ENCODE measurements at regions not wholly inside any gene's neighbourhood (a gene's known extent, or its start where the extent isn't known, plus 50 kb on each side); places are given as distances from the start of the nearest gene placed in this dataset.

GRCh38 chr4:126794363-126794762 is 838.4 kb upstream of the INTU start:
- Histone ChIP-seq H3F3A (ENCODE audit: insufficient read depth, low read length) (no peaks in the 10 kb centered on the region), H3K36me3 (replicated peaks; ENCODE audit: insufficient read depth, low read length) (no peaks in the 10 kb centered on the region), H3K27me3 (replicated peaks; ENCODE audit: insufficient read depth, low read length) (no peaks in the 10 kb centered on the region), H3K4me3 (ENCODE audit: low read length) (no peak overlapping the region), H3K27ac (ENCODE audit: low read length) (no peak overlapping the region), H3K9me2 (replicated peaks; ENCODE audit: insufficient read depth, low read length) (no peaks in the 10 kb centered on the region), H3K9me3 (replicated peaks; ENCODE audit: insufficient read depth, low read length) (no peaks in the 10 kb centered on the region), H2AFZ (ENCODE audit: low read length) (no peak overlapping the region), H3K79me2 (ENCODE audit: low read length) (no peaks in the 10 kb centered on the region), H3K9ac (ENCODE audit: low read length) (no peak overlapping the region), H3K4me2 (ENCODE audit: low read depth, low read length) (no peak overlapping the region), H4K20me1 (ENCODE audit: insufficient read depth, low read length) (no peaks in the 10 kb centered on the region), H3K4me1 (ENCODE audit: low read length) (no peaks in the 10 kb centered on the region)
- DNase-seq = no peak
- no peak for TF ChIP-seq CTCF (IDR thresholded peaks at IDR 0.05; ENCODE audit: low read length)
- TF ChIP-seq EZH2phosphoT487 (IDR thresholded peaks at IDR 0.05; ENCODE audit: low read length) = no peak
- TF ChIP-seq EZH2 (optimal IDR thresholded peaks at IDR 0.05; ENCODE audit: low read depth, low read length) = no peak

- Histone ChIP-seq H3K4me2 (ENCODE audit: low read depth, low read length) (no peak overlapping the region), H3K9ac (ENCODE audit: low read length) (no peak overlapping the region), H3K79me2 (ENCODE audit: low read length) (no peaks in the 10 kb centered on the region), H3K27ac (ENCODE audit: low read length) (no peak overlapping the region), H4K20me1 (ENCODE audit: insufficient read depth, low read length) (no peaks in the 10 kb centered on the region), H3K36me3 (replicated peaks; ENCODE audit: insufficient read depth, low read length) (no peaks in the 10 kb centered on the region), H3K9me3 (replicated peaks; ENCODE audit: insufficient read depth, low read length) (no peaks in the 10 kb centered on the region), H3K4me3 (ENCODE audit: low read length) (no peak overlapping the region), H3K27me3 (replicated peaks; ENCODE audit: insufficient read depth, low read length) (no peaks in the 10 kb centered on the region), H2AFZ (ENCODE audit: low read length) (no peak overlapping the region), H3K4me1 (ENCODE audit: low read length) (no peaks in the 10 kb centered on the region), H3K9me2 (replicated peaks; ENCODE audit: insufficient read depth, low read length) (no peaks in the 10 kb centered on the region), H3F3A (ENCODE audit: insufficient read depth, low read length) (no peaks in the 10 kb centered on the region)
- DNase-seq = no peak
- no peak for TF ChIP-seq CTCF (IDR thresholded peaks at IDR 0.05; ENCODE audit: low read length)
- TF ChIP-seq EZH2phosphoT487 (IDR thresholded peaks at IDR 0.05; ENCODE audit: low read length) = no peak
- no peak for TF ChIP-seq EZH2 (optimal IDR thresholded peaks at IDR 0.05; ENCODE audit: low read depth, low read length)
Measured at GRCh38 chr4:126798214-126798613, 834.5 kb upstream of the INTU start.

GRCh38 chr4:126799416-126799815 is 833.3 kb upstream of the INTU start:
- no peak overlapping the region for H3K4me3 ChIP-seq (ENCODE audit: low read length)
- no peaks in the 10 kb centered on the region for H3K4me1 ChIP-seq (ENCODE audit: low read length)
- H3K9me3 ChIP-seq (replicated peaks; ENCODE audit: insufficient read depth, low read length) = no peaks in the 10 kb centered on the region
- H3K27me3 ChIP-seq (replicated peaks; ENCODE audit: insufficient read depth, low read length) = no peaks in the 10 kb centered on the region
- H4K20me1 ChIP-seq (ENCODE audit: insufficient read depth, low read length) = no peaks in the 10 kb centered on the region
- no peaks in the 10 kb centered on the region for H3K36me3 ChIP-seq (replicated peaks; ENCODE audit: insufficient read depth, low read length)
- no peak overlapping the region for H3K9ac ChIP-seq (ENCODE audit: low read length)
- no peak overlapping the region for H2AFZ ChIP-seq (ENCODE audit: low read length)
- no peaks in the 10 kb centered on the region for H3F3A ChIP-seq (ENCODE audit: insufficient read depth, low read length)
- no peak for DNase-seq
- TF ChIP-seq EZH2 (optimal IDR thresholded peaks at IDR 0.05; ENCODE audit: low read depth, low read length) (no peak), CTCF (IDR thresholded peaks at IDR 0.05; ENCODE audit: low read length) (no peak), EZH2phosphoT487 (IDR thresholded peaks at IDR 0.05; ENCODE audit: low read length) (no peak)
- H3K9me2 ChIP-seq (replicated peaks; ENCODE audit: insufficient read depth, low read length) = no peaks in the 10 kb centered on the region
- H3K4me2 ChIP-seq (ENCODE audit: low read depth, low read length) = no peak overlapping the region
- no peak overlapping the region for H3K27ac ChIP-seq (ENCODE audit: low read length)
- H3K79me2 ChIP-seq (ENCODE audit: low read length) = no peaks in the 10 kb centered on the region
